Heart right ventricle (tissue), 16 donors: ENCODE measurements at regions not wholly inside any gene's neighbourhood (a gene's known extent, or its start where the extent isn't known, plus 50 kb on each side); places are given as distances from the start of the nearest gene placed in this dataset.

ENCODE experiments used
- ATAC-seq, 8 donors: fragments of 200-7000 bp; cut with Tn5 transposase; one replicate each; pipeline ENCODE4 v1.9.1; 2020; ENCODE audit warnings: mild to moderate bottlenecking in 8 of 8, moderate library complexity in 8 of 8, moderate number of reproducible peaks in 1 of 8
- DNase-seq, 2 donors: peaks; one replicate each; pipeline ENCODE4 v3.0.0-alpha.2; 2020
- H3K27ac ChIP-seq, 10 donors: fragments of 200-600 bp; sonication (generic) in 2 of 10; one replicate each; pipeline versions ENCODE4 v1.5.0 to v1.8.0; 2020 to 2022; ENCODE audit warnings: mild to moderate bottlenecking in 3 of 10
- H3K27me3 ChIP-seq, 7 donors: fragments of 200-600 bp; one replicate each; pipeline ENCODE4 v1.8.0; 2021 to 2022; ENCODE audit warnings: mild to moderate bottlenecking in 2 of 7
- H3K36me3 ChIP-seq, 9 donors: fragments of 200-600 bp; sonication (generic) in 1 of 9; one replicate each; pipeline versions ENCODE4 v1.5.0 to v1.8.0; 2020 to 2022; ENCODE audit warnings: mild to moderate bottlenecking in 2 of 9
- H3K4me1 ChIP-seq, 9 donors: fragments of 200-600 bp; sonication (generic) in 1 of 9; one replicate each; pipeline versions ENCODE4 v1.5.0 to v1.8.0; 2020 to 2022; ENCODE audit warnings: mild to moderate bottlenecking in 4 of 9
- H3K4me3 ChIP-seq, 10 donors: fragments of 200-600 bp; sonication (generic) in 2 of 10; one replicate each; pipeline versions ENCODE4 v1.5.0 to v1.8.0; 2020 to 2022; ENCODE audit warnings: mild to moderate bottlenecking in 7 of 10, moderate library complexity in 2 of 10
- H3K9me3 ChIP-seq, 11 donors: fragments of 200-600 bp in 10 of 11; sonication (generic) in 2 of 11; one replicate each; pipeline versions ENCODE4 v1.5.0 to v1.8.0; 2013 to 2022; ENCODE audit warnings: mild to moderate bottlenecking in 2 of 11, control low read depth in 1 of 11, moderate library complexity in 1 of 11
- CTCF ChIP-seq, 9 donors: fragments of 200-600 bp; sonication (generic) in 2 of 9; IDR thresholded peaks; one replicate each; pipeline versions ENCODE4 v1.5.0 to v1.8.0; 2021 to 2022; ENCODE audit warnings: antibody characterized with exemption in 9 of 9, mild to moderate bottlenecking in 5 of 9, moderate library complexity in 1 of 9
- WGBS, 2 donors: extraction: QIAGEN DNeasy Blood & Tissue Kit; methylation state at CpG; one replicate each; pipeline ENCODE4 v1.1.7; 2013; ENCODE audit warnings: inconsistent platforms in 1 of 2; 5-methylcytosine and 5-hydroxymethylcytosine counted together
- intact Hi-C, 10 donors: fragments of 100-400 bp; cut with DNase I; formaldehyde crosslinking; loops; one replicate each; pipeline versions ENCODE4 v1.11.1 to v1.14.2; 2022
- donor health status: Arrhythmogenic right ventricular cardiomyopathy.
- donor health status: ischemic (EF 13 %, LVEDD 7.1; RV severe dilation, severe dysfunction).
- donor health status: healthy with polysubstance abuse.
- donor health status: DM: no; HTN: yes; CAD: no.
- donor health status: DM: no; HTN: no; CAD: no.
- donor health status: ischemic (EF 25% LVEDD 6.9; RV normal size, moderate dysfunction).
- donor health status: ischemic (EF 25% LVEDD 5.7; RV mildly dilated, moderate dysfunction).
- donor health status: healthy.
- donor health status: DM: yes; HTN: yes; CAD: no.
- donor health status: Ischemic cardiomyopathy.
- donor health status: ischemic (EF 35%, LVEDD 5.7; RV mildly dilated, moderate dysfunction).
- donor health status: nonischemic (EF 11% LVEDD 7.7; RV severe dilation, severe dysfunction).
- donor health status: DM: yes; HTN: yes; CAD: no.
- donor health status: PGD.
- donor health status: ischemic (EF 29% LVEDD 5.4; RV normal size, mild dysfunction).
- donor health status: nonischemic (EF 23%, LVEDD 6.1; RV moderate dilation, normal function).

- Histone ChIP-seq H3K9me3 (peaks cover 0 to 22% (median 0%) of the 10 kb centered on the region in 11 donors), H3K36me3 (no peaks in the 10 kb centered on the region), H3K27ac (no peak overlapping the region), H3K27me3 (no peaks in the 10 kb centered on the region), H3K4me3 (no peak overlapping the region), H3K4me1 (no peaks in the 10 kb centered on the region)
- DNase-seq (no peak), ATAC-seq (no peak)
- 83 to 85% methylated on average over 10 of the region's 10 CpGs for WGBS, 2 donors
- intact Hi-C loops, result no loop called here
- TF ChIP-seq CTCF (IDR thresholded peaks at IDR 0.05), result no peak
Measured at GRCh38 chr18:77566604-77567003, 317.0 kb downstream of the GALR1 start.

- no peak overlapping the region for H3K4me3 ChIP-seq
- H3K4me1 ChIP-seq, result no peaks in the 10 kb centered on the region
- no peak for ATAC-seq
- 76 to 83% methylated on average over 8 of the region's 8 CpGs for WGBS, 2 donors
- H3K9me3 ChIP-seq, result peaks cover 0 to 22% (median 0%) of the 10 kb centered on the region in 11 donors
- no peaks in the 10 kb centered on the region for H3K36me3 ChIP-seq
- no peak for DNase-seq
- H3K27me3 ChIP-seq, result no peaks in the 10 kb centered on the region
- H3K27ac ChIP-seq, result no peak overlapping the region
- intact Hi-C loops, result no loop called here
- TF ChIP-seq CTCF (IDR thresholded peaks at IDR 0.05), result no peak
Measured at GRCh38 chr18:77567205-77567604, 317.6 kb downstream of the GALR1 start.

GRCh38 chr18:77571743-77572142, 322.1 kb downstream of the GALR1 start:
- H3K4me3 ChIP-seq, result no peak overlapping the region
- ATAC-seq (no peak), DNase-seq (no peak)
- H3K27ac ChIP-seq, result no peak overlapping the region
- no peaks in the 10 kb centered on the region for H3K36me3 ChIP-seq
- no peak for TF ChIP-seq CTCF (IDR thresholded peaks at IDR 0.05)
- 83 to 88% methylated on average over 8 of the region's 8 CpGs for WGBS, 2 donors
- H3K4me1 ChIP-seq, result no peaks in the 10 kb centered on the region
- peaks cover 0 to 22% (median 0%) of the 10 kb centered on the region in 11 donors for H3K9me3 ChIP-seq
- intact Hi-C loops, result no loop called here
- H3K27me3 ChIP-seq, result peaks cover 0 to 3% (median 0%) of the 10 kb centered on the region in 7 donors

- no peak for ATAC-seq
- peaks cover 0 to 21% (median 0%) of the 10 kb centered on the region in 11 donors for H3K9me3 ChIP-seq
- no peaks in the 10 kb centered on the region for H3K4me1 ChIP-seq
- peaks cover 0 to 6% (median 0%) of the 10 kb centered on the region in 7 donors for H3K27me3 ChIP-seq
- H3K36me3 ChIP-seq, result no peaks in the 10 kb centered on the region
- H3K4me3 ChIP-seq, result no peak overlapping the region
- intact Hi-C loops, result no loop called here
- no peak for TF ChIP-seq CTCF (IDR thresholded peaks at IDR 0.05)
- no peak overlapping the region for H3K27ac ChIP-seq
- DNase-seq, result no peak
- 85 to 91% methylated on average over 9 of the region's 9 CpGs for WGBS, 2 donors
Measured at GRCh38 chr18:77572537-77572936, 322.9 kb downstream of the GALR1 start.
